ENCODE measurements at regions not wholly inside any gene's neighbourhood (a gene's known extent, or its start where the extent isn't known, plus 50 kb on each side); places are given as distances from the start of the nearest gene placed in this dataset.

DNA sequence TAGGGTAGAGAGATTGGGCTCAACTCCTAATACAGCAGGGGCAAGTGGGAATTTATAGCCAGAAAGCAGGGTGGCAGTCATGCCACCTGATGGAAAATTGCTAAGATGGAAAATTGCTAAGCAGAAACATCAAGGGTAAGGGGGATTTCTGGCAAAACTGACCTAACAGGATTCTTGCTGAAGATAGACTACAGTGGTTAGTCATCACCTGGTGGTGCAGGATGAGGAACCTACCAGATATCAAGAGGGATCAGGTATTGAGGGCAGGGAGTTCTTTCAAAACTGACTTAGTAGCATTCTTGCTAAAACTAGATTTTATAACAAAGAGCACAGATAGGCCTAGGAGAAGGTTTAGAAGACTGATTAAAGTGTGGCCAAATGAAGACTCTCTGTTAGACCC lies 292.9 kb downstream of the PLPP3 start:
- H3K4me2 ChIP-seq (ENCODE audit: insufficient read depth, insufficient read length, low read length), result no peak overlapping the region
- H3K23me2 ChIP-seq (ENCODE audit: insufficient read length, low read depth, low read length, poor library complexity, severe bottlenecking), result no peaks in the 10 kb centered on the region
- TF ChIP-seq, protein P1, sequence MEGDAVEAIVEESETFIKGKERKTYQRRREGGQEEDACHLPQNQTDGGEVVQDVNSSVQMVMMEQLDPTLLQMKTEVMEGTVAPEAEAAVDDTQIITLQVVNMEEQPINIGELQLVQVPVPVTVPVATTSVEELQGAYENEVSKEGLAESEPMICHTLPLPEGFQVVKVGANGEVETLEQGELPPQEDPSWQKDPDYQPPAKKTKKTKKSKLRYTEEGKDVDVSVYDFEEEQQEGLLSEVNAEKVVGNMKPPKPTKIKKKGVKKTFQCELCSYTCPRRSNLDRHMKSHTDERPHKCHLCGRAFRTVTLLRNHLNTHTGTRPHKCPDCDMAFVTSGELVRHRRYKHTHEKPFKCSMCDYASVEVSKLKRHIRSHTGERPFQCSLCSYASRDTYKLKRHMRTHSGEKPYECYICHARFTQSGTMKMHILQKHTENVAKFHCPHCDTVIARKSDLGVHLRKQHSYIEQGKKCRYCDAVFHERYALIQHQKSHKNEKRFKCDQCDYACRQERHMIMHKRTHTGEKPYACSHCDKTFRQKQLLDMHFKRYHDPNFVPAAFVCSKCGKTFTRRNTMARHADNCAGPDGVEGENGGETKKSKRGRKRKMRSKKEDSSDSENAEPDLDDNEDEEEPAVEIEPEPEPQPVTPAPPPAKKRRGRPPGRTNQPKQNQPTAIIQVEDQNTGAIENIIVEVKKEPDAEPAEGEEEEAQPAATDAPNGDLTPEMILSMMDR (conservative IDR thresholded peaks at IDR 0.05), result no peak
- H2AFZ ChIP-seq (ENCODE audit: low read length), result no peak overlapping the region
- Mint-ChIP-seq H3K27me3 (ENCODE audit: low read depth) (no peaks in the 10 kb centered on the region), H3K9me3 (no peaks in the 10 kb centered on the region), H3K27ac (no peak overlapping the region; a peak in 1 of 7 replicates), H3K4me1 (peaks cover 12 to 14% of the 10 kb centered on the region in 2 experiments), H3K4me3 (no peak overlapping the region), H3K36me3 (ENCODE audit: insufficient read depth in 1 of 3, low read depth in 3 of 3) (no peaks in the 10 kb centered on the region)
- no peak overlapping the region for H2BK12ac ChIP-seq (ENCODE audit: insufficient read length, low read depth, low read length)
- no peak overlapping the region for H2BK20ac ChIP-seq (ENCODE audit: low read depth, low read length, poor library complexity, severe bottlenecking)
- no peaks in the 10 kb centered on the region for H3K79me2 ChIP-seq (ENCODE audit: insufficient read depth, low read length)
- H3K14ac ChIP-seq (ENCODE audit: insufficient read depth, low read length), result no peak overlapping the region
- no peaks in the 10 kb centered on the region for H3K27me3 ChIP-seq (ENCODE audit: insufficient read depth, low read length)
- H3K4ac ChIP-seq (ENCODE audit: low read depth, low read length), result no peak overlapping the region
- H3K9ac ChIP-seq (ENCODE audit: extremely low read depth, insufficient read length, low read length), result no peak overlapping the region
- no peak overlapping the region for H2AK5ac ChIP-seq (ENCODE audit: insufficient read length, low read length)
- H3K56ac ChIP-seq (ENCODE audit: insufficient read length, low read depth, low read length), result no peak overlapping the region
- H2BK5ac ChIP-seq (ENCODE audit: insufficient read length, low read length), result no peak overlapping the region
- no peak overlapping the region for H3K18ac ChIP-seq (ENCODE audit: insufficient read length, low read depth, low read length)
- H2BK15ac ChIP-seq (ENCODE audit: low read depth, low read length), result no peak overlapping the region
- DNase-seq, result no peak
- no peak overlapping the region for H2BK120ac ChIP-seq (ENCODE audit: low read depth, low read length, poor library complexity, severe bottlenecking)
- H3K27ac ChIP-seq (ENCODE audit: insufficient read length, low read depth, low read length), result no peak overlapping the region
- no peak overlapping the region for H4K5ac ChIP-seq (ENCODE audit: insufficient read length, low read depth, low read length)
- no peak overlapping the region for H4K8ac ChIP-seq (replicated peaks; ENCODE audit: insufficient read length, low read depth, low read length)
- H4K20me1 ChIP-seq (ENCODE audit: control insufficient read depth, insufficient read depth, insufficient read length), result no peaks in the 10 kb centered on the region
- H3K23ac ChIP-seq (ENCODE audit: insufficient read length, low read depth, low read length), result no peak overlapping the region
- H3T11ph ChIP-seq (ENCODE audit: low read length), result no peak overlapping the region
- 0 out of 2 replicates have a peak, but pooled peaks cover 5% of the 10 kb centered on the region for H3K4me1 ChIP-seq (ENCODE audit: insufficient read depth, low read length)
- no peaks in the 10 kb centered on the region for H3K79me1 ChIP-seq (ENCODE audit: insufficient read depth, low read depth, low read length, poor library complexity, severe bottlenecking)
- no peak overlapping the region for H4K91ac ChIP-seq (ENCODE audit: insufficient read length, low read depth, low read length)
- no peaks in the 10 kb centered on the region for H3K9me3 ChIP-seq (ENCODE audit: control insufficient read depth, low read depth, low read length)

Measured in H9 (cell line).